CD4-positive, alpha-beta T cell (primary cell): ENCODE measurements at regions not wholly inside any gene's neighbourhood (a gene's known extent, or its start where the extent isn't known, plus 50 kb on each side); places are given as distances from the start of the nearest gene placed in this dataset.

Source experiments
- ATAC-seq: fragments of 200-7000 bp; cut with Tn5 transposase; one replicate; pipeline ENCODE4 v1.10.0; 2022; ENCODE audit warnings: mild to moderate bottlenecking; ENCODE audit not compliant: poor library complexity
- CTCF ChIA-PET: fragments of 350-600 bp; sonication (Branson Sonifier 250); formaldehyde crosslinking; loops from one replicate; lab custom pipeline; 2021; ENCODE audit warnings: antibody characterized with exemption, inconsistent platforms; lab: Charles Lee
- POLR2A ChIA-PET: fragments of 350-600 bp; sonication (Branson Sonifier 250); formaldehyde crosslinking; loops from one replicate; lab custom pipeline; 2021; ENCODE audit warnings: antibody characterized with exemption, inconsistent platforms; lab: Charles Lee
- DNase-seq, 14 experiments: peaks; one replicate each; pipeline ENCODE4 v3.0.0-alpha.2; 2013 to 2020; ENCODE audit warnings: mixed read lengths in 2 of 14
- H3K27ac ChIP-seq, 2 donors: one replicate each; pipeline versions ENCODE4 v1.5.1 to v1.7.0; 2013; ENCODE audit warnings: low read length in 2 of 2, low read depth in 1 of 2, mild to moderate bottlenecking in 1 of 2
- H3K27me3 ChIP-seq, 2 experiments: 1 replicate in 1 of 2; 2 replicates in 1 of 2; pipeline versions ENCODE4 v1.6.1 to v1.7.0; 2013; ENCODE audit warnings: low read length in 2 of 2, control low read depth in 1 of 2, mild to moderate bottlenecking in 1 of 2, moderate library complexity in 1 of 2; ENCODE audit not compliant: insufficient read depth in 2 of 2, control insufficient read depth in 1 of 2
- H3K36me3 ChIP-seq: one replicate; pipeline ENCODE4 v1.6.1; 2013; ENCODE audit warnings: low read length, control low read depth; ENCODE audit not compliant: insufficient read depth
- H3K4me1 ChIP-seq: one replicate; pipeline ENCODE4 v1.6.1; 2013; ENCODE audit warnings: low read length, control low read depth; ENCODE audit not compliant: insufficient read depth
- H3K4me3 ChIP-seq: one replicate; pipeline ENCODE4 v1.5.1; 2013; ENCODE audit warnings: mild to moderate bottlenecking, low read length, moderate library complexity
- H3K9me3 ChIP-seq, 2 experiments: 1 replicate in 1 of 2; 2 replicates in 1 of 2; pipeline versions ENCODE4 v1.6.1 to v1.7.0; 2013; ENCODE audit warnings: low read length in 2 of 2, mild to moderate bottlenecking in 2 of 2, control low read depth in 1 of 2, moderate library complexity in 1 of 2; ENCODE audit not compliant: control insufficient read depth in 1 of 2, insufficient read depth in 1 of 2
- H3K27ac Mint-ChIP-seq: one replicate; pipeline ENCODE4 v1.8.0; 2020; ENCODE audit warnings: mixed read lengths
- H3K27me3 Mint-ChIP-seq: one replicate; pipeline ENCODE4 v1.8.0; 2021; ENCODE audit warnings: mixed read lengths
- H3K36me3 Mint-ChIP-seq: one replicate; pipeline ENCODE4 v1.8.0; 2021; ENCODE audit warnings: low read depth, mixed read lengths
- H3K4me1 Mint-ChIP-seq: one replicate; pipeline ENCODE4 v1.8.0; 2021; ENCODE audit warnings: low read depth, mixed read lengths
- H3K4me3 Mint-ChIP-seq: one replicate; pipeline ENCODE4 v1.8.0; 2020; ENCODE audit warnings: mild to moderate bottlenecking, mixed read lengths
- H3K9me3 Mint-ChIP-seq: one replicate; pipeline ENCODE4 v1.8.0; 2020; ENCODE audit warnings: mixed read lengths
- CTCF ChIP-seq: fragments of 200-600 bp; IDR thresholded peaks from one replicate; pipeline ENCODE4 v1.8.0; 2022; ENCODE audit warnings: antibody characterized with exemption, mild to moderate bottlenecking
- intact Hi-C, 2 experiments: fragments of 100-400 bp; cut with DNase I in 1 of 2; cut with micrococcal nuclease in 1 of 2; formaldehyde crosslinking; loops; one replicate each; pipeline versions ENCODE4 v1.15.1 to v1.9.0; 2023 to 2025; cut with DNase I, micrococcal nuclease

GRCh38 chr9:118367383-118367782 lies 663.2 kb downstream of the TLR4 start:
- H3K9me3 Mint-ChIP-seq, result no peaks in the 10 kb centered on the region
- POLR2A ChIA-PET, result no interaction called here
- H3K27me3 ChIP-seq, result no peaks in the 10 kb centered on the region
- no peaks in the 10 kb centered on the region for H3K4me1 Mint-ChIP-seq
- no peaks in the 10 kb centered on the region for H3K36me3 Mint-ChIP-seq
- no peak overlapping the region for H3K4me3 ChIP-seq
- H3K4me1 ChIP-seq, result no peaks in the 10 kb centered on the region
- intact Hi-C loops, result no loop called here
- CTCF ChIA-PET, result no interaction called here
- TF ChIP-seq CTCF, result no peak
- H3K27ac Mint-ChIP-seq, result no peak overlapping the region
- ATAC-seq (no peak), DNase-seq (no peak)
- H3K27ac ChIP-seq, result no peak overlapping the region
- H3K9me3 ChIP-seq, result peaks cover 0 to 14% of the 10 kb centered on the region in 2 experiments
- H3K4me3 Mint-ChIP-seq, result no peak overlapping the region
- H3K36me3 ChIP-seq, result no peaks in the 10 kb centered on the region
- no peaks in the 10 kb centered on the region for H3K27me3 Mint-ChIP-seq

DNA sequence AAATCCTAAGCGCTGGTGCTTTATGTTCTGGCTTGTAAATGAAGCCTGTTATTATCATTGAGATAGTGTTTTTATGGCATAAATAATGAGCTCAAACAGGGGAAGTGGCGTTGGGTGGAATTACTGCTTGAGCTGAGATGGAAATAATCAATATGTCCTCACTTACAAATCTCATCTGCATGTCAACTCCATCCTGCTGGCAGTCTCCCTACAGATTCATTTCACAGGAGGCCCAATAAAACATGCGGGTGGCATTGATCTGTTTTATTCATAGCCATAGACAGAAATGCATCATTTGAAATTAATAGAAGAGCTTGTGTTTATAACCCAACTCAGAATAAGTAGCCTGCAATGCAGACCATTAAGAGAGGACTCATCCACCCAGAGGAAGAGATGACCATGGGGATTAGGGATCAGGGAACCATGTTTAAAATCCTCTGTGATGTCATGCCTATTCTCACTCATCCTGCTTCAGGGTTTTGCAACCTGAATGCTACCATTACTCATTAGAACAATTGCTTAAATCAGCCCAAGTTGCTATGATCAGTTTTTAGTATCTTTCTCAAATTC lies 680.4 kb downstream of the TLR4 start:
- H3K27ac Mint-ChIP-seq, result no peak overlapping the region
- Histone ChIP-seq H3K4me1 (no peaks in the 10 kb centered on the region), H3K4me3 (no peak overlapping the region), H3K36me3 (no peaks in the 10 kb centered on the region), H3K9me3 (peaks cover 0 to 11% of the 10 kb centered on the region in 2 experiments), H3K27me3 (no peaks in the 10 kb centered on the region), H3K27ac (no peak overlapping the region)
- no peak for TF ChIP-seq CTCF
- no peaks in the 10 kb centered on the region for H3K27me3 Mint-ChIP-seq
- H3K9me3 Mint-ChIP-seq, result peaks cover 8% of the 10 kb centered on the region
- intact Hi-C loops, result no loop called here
- no peaks in the 10 kb centered on the region for H3K36me3 Mint-ChIP-seq
- CTCF ChIA-PET, result no interaction called here
- no peaks in the 10 kb centered on the region for H3K4me1 Mint-ChIP-seq
- ATAC-seq, result no peak
- POLR2A ChIA-PET, result no interaction called here
- DNase-seq, result no peak
- no peak overlapping the region for H3K4me3 Mint-ChIP-seq

- intact Hi-C loops, result no loop called here
- H3K9me3 Mint-ChIP-seq, result peaks cover 10% of the 10 kb centered on the region
- no peaks in the 10 kb centered on the region for H3K36me3 ChIP-seq
- H3K9me3 ChIP-seq, result no peaks in the 10 kb centered on the region
- H3K36me3 Mint-ChIP-seq, result no peaks in the 10 kb centered on the region
- no peak overlapping the region for H3K27ac ChIP-seq
- H3K4me1 ChIP-seq, result no peaks in the 10 kb centered on the region
- ChIA-PET CTCF (no interaction called here), POLR2A (no interaction called here)
- TF ChIP-seq CTCF, result no peak
- no peak for ATAC-seq
- no peaks in the 10 kb centered on the region for H3K4me1 Mint-ChIP-seq
- no peaks in the 10 kb centered on the region for H3K27me3 Mint-ChIP-seq
- H3K4me3 ChIP-seq, result no peak overlapping the region
- no peak overlapping the region for H3K4me3 Mint-ChIP-seq
- DNase-seq, result no peak
- H3K27ac Mint-ChIP-seq, result no peak overlapping the region
- H3K27me3 ChIP-seq, result peaks cover 0 to 3% of the 10 kb centered on the region in 2 experiments
These were observed 691.2 kb downstream of the TLR4 start for GRCh38 chr9:118395415-118395814.
